Osteoblast (primary cell): ENCODE measurements at regions not wholly inside any gene's neighbourhood (a gene's known extent, or its start where the extent isn't known, plus 50 kb on each side); places are given as distances from the start of the nearest gene placed in this dataset.

Source experiments
- DNase-seq: peaks from one replicate; pipeline ENCODE4 v3.0.0; 2011; ENCODE audit warnings: low spot score, mixed read lengths; ENCODE audit not compliant: insufficient read length; ENCODE audit errors: missing footprints
- H2AFZ ChIP-seq: 2 replicates; pipeline ENCODE4 v1.6.0; 2011; ENCODE audit warnings: mild to moderate bottlenecking, low read length
- H3K27ac ChIP-seq: 2 replicates; pipeline ENCODE4 v1.5.1; 2011; ENCODE audit warnings: mild to moderate bottlenecking, low read depth, low read length, moderate library complexity
- H3K27me3 ChIP-seq: 2 replicates; pipeline ENCODE4 v1.6.0; 2012; ENCODE audit warnings: mild to moderate bottlenecking, control low read depth, inconsistent platforms, low read length, moderate library complexity; ENCODE audit not compliant: insufficient read depth
- H3K36me3 ChIP-seq: 2 replicates; pipeline ENCODE4 v1.5.1; 2011; ENCODE audit warnings: mild to moderate bottlenecking, low read length, control low read depth, moderate library complexity; ENCODE audit not compliant: insufficient read depth
- H3K4me1 ChIP-seq: 2 replicates; pipeline ENCODE4 v1.5.1; 2011; ENCODE audit warnings: mild to moderate bottlenecking, low read length, control low read depth, moderate library complexity; ENCODE audit not compliant: insufficient read depth
- H3K4me2 ChIP-seq: 2 replicates; pipeline ENCODE4 v1.6.0; 2011; ENCODE audit warnings: mild to moderate bottlenecking, low read length; ENCODE audit not compliant: insufficient read depth
- H3K4me3 ChIP-seq: fragments of 200-600 bp; sonication (generic); 3 replicates; pipeline ENCODE4 v1.5.1; 2012; ENCODE audit warnings: mild to moderate bottlenecking, low read length, inconsistent platforms; ENCODE audit not compliant: insufficient read depth
- H3K79me2 ChIP-seq: 2 replicates; pipeline ENCODE4 v1.6.0; 2012; ENCODE audit warnings: mild to moderate bottlenecking, low read length, control low read depth, inconsistent platforms; ENCODE audit not compliant: insufficient read depth
- H3K9me3 ChIP-seq: 2 replicates; pipeline ENCODE4 v1.5.1; 2011; ENCODE audit warnings: low read depth, low read length, control low read depth
- H4K20me1 ChIP-seq: 2 replicates; pipeline ENCODE4 v1.6.0; 2012; ENCODE audit warnings: mild to moderate bottlenecking, low read length, control low read depth; ENCODE audit not compliant: insufficient read depth
- CTCF ChIP-seq: IDR thresholded peaks from 2 replicates; pipeline ENCODE4 v1.5.1; 2011; ENCODE audit warnings: mild to moderate bottlenecking, low read depth, low read length, moderate library complexity; ENCODE audit errors: extremely low read depth

DNA sequence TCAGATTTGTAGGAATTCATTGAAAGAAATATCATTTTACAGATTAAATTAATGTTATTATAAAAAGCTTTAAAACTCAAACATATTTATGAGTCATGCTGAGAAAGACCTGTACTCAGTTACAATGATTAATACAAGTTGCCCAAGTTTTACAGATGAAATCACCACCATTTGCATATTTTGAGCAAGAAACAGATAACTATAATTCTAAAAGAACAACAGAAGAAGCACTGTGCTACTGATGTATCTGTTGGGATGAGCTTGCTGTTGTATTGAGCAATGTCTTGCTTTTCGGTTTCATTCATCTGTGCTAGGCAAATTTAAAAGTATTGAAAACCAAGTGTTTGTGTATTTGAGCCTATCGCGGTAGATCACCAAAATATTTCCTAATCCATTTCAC, 1589.1 kb upstream of the ZEB2 start:
- Histone ChIP-seq H2AFZ (no peak overlapping the region), H3K27ac (no peak overlapping the region)
- DNase-seq = no peak

DNA sequence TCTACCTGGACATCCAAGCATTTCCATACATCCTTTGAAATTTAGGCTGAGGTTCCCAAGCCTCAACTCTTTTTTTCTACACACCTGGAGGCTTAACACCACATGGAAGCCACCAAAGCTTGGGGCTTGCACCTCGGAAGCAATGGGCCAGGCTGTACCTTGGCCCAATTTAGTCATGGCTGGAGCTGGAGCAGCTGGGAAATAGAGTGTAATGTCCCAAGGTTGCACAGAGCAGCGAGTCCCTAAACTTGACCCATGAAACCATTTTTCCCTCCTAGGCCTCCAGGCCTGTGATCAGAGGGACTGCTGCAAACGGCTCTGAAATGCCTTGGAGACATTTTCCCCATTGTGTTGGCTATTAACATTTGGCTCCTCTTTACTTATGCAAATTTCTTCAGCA, 1574.3 kb upstream of the ZEB2 start:
- TF ChIP-seq CTCF = no peak
- H3K4me1 ChIP-seq = no peaks in the 10 kb centered on the region
- H3K4me3 ChIP-seq = no peak overlapping the region
- peaks cover 7% of the 10 kb centered on the region for H3K9me3 ChIP-seq
- H3K4me2 ChIP-seq = no peak overlapping the region
- H2AFZ ChIP-seq = no peak overlapping the region
- no peaks in the 10 kb centered on the region for H3K79me2 ChIP-seq
- H4K20me1 ChIP-seq = no peaks in the 10 kb centered on the region
- no peaks in the 10 kb centered on the region for H3K36me3 ChIP-seq
- no peaks in the 10 kb centered on the region for H3K27me3 ChIP-seq
- H3K27ac ChIP-seq = no peak overlapping the region
- no peak for DNase-seq

More for the DNA sequence above, 1589.1 kb upstream of the ZEB2 start:
- Histone ChIP-seq H3K4me3 (no peak overlapping the region), H3K4me1 (no peaks in the 10 kb centered on the region), H3K79me2 (no peaks in the 10 kb centered on the region), H3K9me3 (no peaks in the 10 kb centered on the region), H3K36me3 (no peaks in the 10 kb centered on the region), H3K4me2 (no peak overlapping the region), H3K27me3 (no peaks in the 10 kb centered on the region), H4K20me1 (no peaks in the 10 kb centered on the region)
- no peak for TF ChIP-seq CTCF

DNA sequence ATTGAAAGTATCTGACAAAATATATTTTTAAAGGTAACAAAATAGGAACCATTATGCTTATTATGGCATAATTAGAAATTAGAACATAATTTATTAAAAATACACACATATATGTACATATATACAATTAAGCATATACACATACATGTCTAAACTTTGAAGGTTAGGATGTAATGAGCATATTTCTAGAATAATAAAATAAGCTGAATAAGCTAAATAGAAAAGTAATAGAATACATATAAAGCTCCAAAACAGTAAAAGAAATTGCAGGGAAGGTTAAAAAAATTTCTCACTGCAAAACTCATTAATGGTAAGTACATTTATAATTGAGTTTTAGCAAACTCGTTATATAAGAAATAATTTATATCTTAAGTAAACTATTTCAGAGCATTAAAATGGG, 1561.5 kb upstream of the ZEB2 start:
- H3K27ac ChIP-seq = no peak overlapping the region
- no peaks in the 10 kb centered on the region for H3K79me2 ChIP-seq
- H4K20me1 ChIP-seq = no peaks in the 10 kb centered on the region
- no peak overlapping the region for H2AFZ ChIP-seq
- TF ChIP-seq CTCF = no peak
- no peak for DNase-seq
- H3K4me1 ChIP-seq = no peaks in the 10 kb centered on the region
- no peak overlapping the region for H3K4me2 ChIP-seq
- no peaks in the 10 kb centered on the region for H3K9me3 ChIP-seq
- no peaks in the 10 kb centered on the region for H3K27me3 ChIP-seq
- H3K36me3 ChIP-seq = no peaks in the 10 kb centered on the region
- H3K4me3 ChIP-seq = no peak overlapping the region

- Histone ChIP-seq H3K4me3 (no peak overlapping the region), H3K27ac (no peak overlapping the region), H3K4me1 (no peaks in the 10 kb centered on the region), H2AFZ (no peak overlapping the region), H3K27me3 (no peaks in the 10 kb centered on the region), H4K20me1 (no peaks in the 10 kb centered on the region), H3K4me2 (no peak overlapping the region), H3K79me2 (no peaks in the 10 kb centered on the region), H3K36me3 (no peaks in the 10 kb centered on the region), H3K9me3 (no peaks in the 10 kb centered on the region)
- DNase-seq = no peak
- TF ChIP-seq CTCF = no peak
Observed at GRCh38 chr2:146080925-146081324, 1561.0 kb upstream of the ZEB2 start.
